Endothelial cell of umbilical vein (primary cell): ENCODE measurements at regions not wholly inside any gene's neighbourhood (a gene's known extent, or its start where the extent isn't known, plus 50 kb on each side); places are given as distances from the start of the nearest gene placed in this dataset.

Experiments used
- CTCF ChIP-seq, 2 donors: IDR thresholded peaks; 1 replicate in 1 of 2; 2 replicates in 1 of 2; pipeline ENCODE4 v1.5.1; 2011; ENCODE audit warnings: low read length in 2 of 2, mild to moderate bottlenecking in 2 of 2, moderate library complexity in 2 of 2, control low read depth in 1 of 2, inconsistent platforms in 1 of 2, low read depth in 1 of 2; ENCODE audit not compliant: insufficient read depth in 1 of 2; ENCODE audit errors: extremely low read depth in 1 of 2
- EZH2 ChIP-seq: IDR thresholded peaks from 2 replicates; pipeline ENCODE4 v1.6.1; 2012; ENCODE audit warnings: borderline replicate concordance, low read depth, mild to moderate bottlenecking, moderate library complexity, low read length, inconsistent platforms; ENCODE audit not compliant: severe bottlenecking
- JUN ChIP-seq: IDR thresholded peaks from 2 replicates; pipeline ENCODE4 v1.6.1; 2011; ENCODE audit warnings: borderline replicate concordance, low read depth; ENCODE audit not compliant: insufficient read length, insufficient read depth
- POLR2A ChIP-seq: IDR thresholded peaks from 2 replicates; pipeline ENCODE4 v1.6.1; 2012; ENCODE audit warnings: low read depth, mild to moderate bottlenecking, control low read depth, low read length

GRCh38 chr3:94739420-94739819 lies 676.6 kb downstream of the NSUN3 start:
- no peak for TF ChIP-seq CTCF (IDR thresholded peaks at IDR 0.05; ENCODE audit: extremely low read depth in 1 of 2, insufficient read depth in 1 of 2, low read depth in 1 of 2, low read length in 2 of 2)
- TF ChIP-seq JUN = no peak
- TF ChIP-seq EZH2 = no peak
- no peak for TF ChIP-seq POLR2A
